ENCODE measurements at regions not wholly inside any gene's neighbourhood (a gene's known extent, or its start where the extent isn't known, plus 50 kb on each side); places are given as distances from the start of the nearest gene placed in this dataset.

- ChIA-PET CTCF (no interaction called here), POLR2A (no interaction called here)
- no peak overlapping the region for H3K27ac ChIP-seq (ENCODE audit: extremely low read depth, low read depth, low read length)
- H3K36me3 ChIP-seq (ENCODE audit: control insufficient read depth in 2 of 2, insufficient read depth in 1 of 2, low read length in 2 of 2): no peaks in the 10 kb centered on the region
- H3K4me3 ChIP-seq (ENCODE audit: low read depth, low read length): no peak overlapping the region
- TF ChIP-seq MEIS1 (CRISPR knock-in tag; IDR thresholded peaks at IDR 0.05; ENCODE audit: borderline replicate concordance) (no peak), BCL11B (tag by site-specific recombination; IDR thresholded peaks at IDR 0.05; ENCODE audit: low read depth) (no peak), KLF1 (tag by site-specific recombination; IDR thresholded peaks at IDR 0.05) (no peak), ZNF701 (tag by site-specific recombination; IDR thresholded peaks at IDR 0.05) (no peak), INSM2 (tag by site-specific recombination; IDR thresholded peaks at IDR 0.05) (no peak)
- H3K4me1 ChIP-seq (ENCODE audit: control insufficient read depth, insufficient read depth, low read length): no peaks in the 10 kb centered on the region
- no peaks in the 10 kb centered on the region for H3K9me3 ChIP-seq (ENCODE audit: control insufficient read depth, insufficient read depth, low read depth, low read length)
Observed at GRCh38 chr22:47610764-47611163, 848.3 kb downstream of the TBC1D22A start.

GRCh38 chr22:47610281-47610680, 847.8 kb downstream of the TBC1D22A start:
- ChIA-PET POLR2A (no interaction called here), CTCF (no interaction called here)
- Histone ChIP-seq H3K36me3 (ENCODE audit: control insufficient read depth in 2 of 2, insufficient read depth in 1 of 2, low read length in 2 of 2) (no peaks in the 10 kb centered on the region), H3K4me1 (ENCODE audit: control insufficient read depth, insufficient read depth, low read length) (no peaks in the 10 kb centered on the region), H3K4me3 (ENCODE audit: low read depth, low read length) (no peak overlapping the region), H3K27ac (ENCODE audit: extremely low read depth, low read depth, low read length) (no peak overlapping the region), H3K9me3 (ENCODE audit: control insufficient read depth, insufficient read depth, low read depth, low read length) (no peaks in the 10 kb centered on the region)
- TF ChIP-seq ZBTB26 (tag by site-specific recombination; optimal IDR thresholded peaks at IDR 0.05): no peak
- no peak for TF ChIP-seq PRDM1 (tag by site-specific recombination; IDR thresholded peaks at IDR 0.05)
- no peak for TF ChIP-seq SP2 (tag by site-specific recombination; IDR thresholded peaks at IDR 0.05)
- TF ChIP-seq ZNF266 (tag by site-specific recombination; IDR thresholded peaks at IDR 0.05; ENCODE audit: low read depth): no peak
- no peak for TF ChIP-seq GLIS1 (tag by site-specific recombination; IDR thresholded peaks at IDR 0.05)
- TF ChIP-seq ZNF501 (tag by site-specific recombination; IDR thresholded peaks at IDR 0.05): no peak
- TF ChIP-seq ZNF433 (tag by site-specific recombination; IDR thresholded peaks at IDR 0.05; ENCODE audit: low read depth): no peak
- no peak for TF ChIP-seq ZNF292 (tag by site-specific recombination; IDR thresholded peaks at IDR 0.05; ENCODE audit: borderline replicate concordance, low read depth)
- TF ChIP-seq ZNF555 (tag by site-specific recombination; conservative IDR thresholded peaks at IDR 0.05): no peak

GRCh38 chr22:47609653-47610052, 847.2 kb downstream of the TBC1D22A start:
- no peaks in the 10 kb centered on the region for H3K9me3 ChIP-seq (ENCODE audit: control insufficient read depth, insufficient read depth, low read depth, low read length)
- no peaks in the 10 kb centered on the region for H3K36me3 ChIP-seq (ENCODE audit: control insufficient read depth in 2 of 2, insufficient read depth in 1 of 2, low read length in 2 of 2)
- no peaks in the 10 kb centered on the region for H3K4me1 ChIP-seq (ENCODE audit: control insufficient read depth, insufficient read depth, low read length)
- CTCF ChIA-PET: interaction anchor here (0.6 kb wide), 1 partner anchor 74 kb away, joined by 4 read pairs; no protein-coding TSS in a partner anchor
- no peak for TF ChIP-seq ZNF529 (tag by site-specific recombination; IDR thresholded peaks at IDR 0.05; ENCODE audit: insufficient replicate concordance)
- TF ChIP-seq ZNF280C (tag by site-specific recombination; IDR thresholded peaks at IDR 0.05): no peak
- TF ChIP-seq ZBTB26 (tag by site-specific recombination; optimal IDR thresholded peaks at IDR 0.05): no peak
- no peak for TF ChIP-seq ZNF223 (tag by site-specific recombination; IDR thresholded peaks at IDR 0.05)
- TF ChIP-seq ZNF423 (tag by site-specific recombination; IDR thresholded peaks at IDR 0.05): no peak
- TF ChIP-seq ZNF169 (tag by site-specific recombination; IDR thresholded peaks at IDR 0.05): no peak
- no peak for TF ChIP-seq ZNF449 (tag by site-specific recombination; IDR thresholded peaks at IDR 0.05)
- H3K27ac ChIP-seq (ENCODE audit: extremely low read depth, low read depth, low read length): no peak overlapping the region
- POLR2A ChIA-PET: no interaction called here
- no peak overlapping the region for H3K4me3 ChIP-seq (ENCODE audit: low read depth, low read length)
